HepG2 (cell line): ENCODE measurements at regions not wholly inside any gene's neighbourhood (a gene's known extent, or its start where the extent isn't known, plus 50 kb on each side); places are given as distances from the start of the nearest gene placed in this dataset.

Source experiments
- ATF3 ChIP-seq: sonication (generic); formaldehyde crosslinking; IDR thresholded peaks from 2 replicates; pipeline ENCODE4 v1.4.0; 2020; ENCODE audit warnings: missing genetic modification reagents
- FOSL2 ChIP-seq: sonication (generic); formaldehyde crosslinking; IDR thresholded peaks from 2 replicates; pipeline ENCODE4 v1.4.0; 2020; ENCODE audit warnings: missing genetic modification reagents
- FOXK2 ChIP-seq: fragments of 450-650 bp; IDR thresholded peaks from 2 replicates; pipeline ENCODE4 v1.6.1; 2016
- GLI4 ChIP-seq: sonication (generic); formaldehyde crosslinking; IDR thresholded peaks from 2 replicates; pipeline ENCODE4 v1.5.1; 2020; ENCODE audit warnings: missing genetic modification reagents, mild to moderate bottlenecking, moderate library complexity, borderline replicate concordance
- MEIS2 ChIP-seq: sonication (generic); formaldehyde crosslinking; IDR thresholded peaks from 2 replicates; pipeline ENCODE4 v1.9.0; 2021; ENCODE audit warnings: mild to moderate bottlenecking, missing genetic modification reagents
- NFKBIZ ChIP-seq: IDR thresholded peaks from 2 replicates; pipeline ENCODE4 v1.6.1; 2018; ENCODE audit warnings: missing genetic modification reagents, missing compliant biosample characterization
- RXRA ChIP-seq: sonication (generic); formaldehyde crosslinking; IDR thresholded peaks from 2 replicates; pipeline ENCODE4 v1.5.1; 2020; ENCODE audit warnings: missing genetic modification reagents
- SCMH1 ChIP-seq: sonication (generic); formaldehyde crosslinking; IDR thresholded peaks from 2 replicates; pipeline ENCODE4 v1.9.0; 2021; ENCODE audit warnings: missing genetic modification reagents, mild to moderate bottlenecking, borderline replicate concordance
- STAG1 ChIP-seq: sonication (generic); formaldehyde crosslinking; IDR thresholded peaks from 2 replicates; pipeline ENCODE4 v1.4.0; 2020; ENCODE audit warnings: missing genetic modification reagents
- TAF1 ChIP-seq: sonication (generic); formaldehyde crosslinking; IDR thresholded peaks from 2 replicates; pipeline ENCODE4 v1.4.0; 2020; ENCODE audit warnings: missing genetic modification reagents
- TFDP1 ChIP-seq: IDR thresholded peaks from 2 replicates; pipeline ENCODE4 v1.6.1; 2016; ENCODE audit warnings: missing compliant biosample characterization, missing genetic modification reagents, borderline replicate concordance
- TP53 ChIP-seq: sonication (generic); formaldehyde crosslinking; conservative IDR thresholded peaks from 2 replicates; pipeline ENCODE4 v1.4.0; 2020; ENCODE audit warnings: missing genetic modification reagents
- ZBTB38 ChIP-seq: sonication (generic); formaldehyde crosslinking; IDR thresholded peaks from 2 replicates; pipeline ENCODE4 v1.5.1; 2020; ENCODE audit warnings: mild to moderate bottlenecking, missing genetic modification reagents
- ZBTB46 ChIP-seq: sonication (generic); formaldehyde crosslinking; IDR thresholded peaks from 2 replicates; pipeline ENCODE4 v1.4.0; 2020; ENCODE audit warnings: mild to moderate bottlenecking, missing genetic modification reagents, borderline replicate concordance
- ZNF207 ChIP-seq: fragments of 450-650 bp; IDR thresholded peaks from 2 replicates; pipeline ENCODE4 v1.6.1; 2016; ENCODE audit warnings: antibody characterized with exemption, borderline replicate concordance
- ZNF773 ChIP-seq: sonication (generic); formaldehyde crosslinking; IDR thresholded peaks from 2 replicates; pipeline ENCODE4 v1.4.0; 2020; ENCODE audit warnings: missing genetic modification reagents, borderline replicate concordance
- ZNF790 ChIP-seq: sonication (generic); formaldehyde crosslinking; IDR thresholded peaks from 2 replicates; pipeline ENCODE4 v1.8.0; 2022; ENCODE audit warnings: missing genetic modification reagents, mild to moderate bottlenecking, borderline replicate concordance
- TF ChIP-seq, protein P1 (sequence below): IDR thresholded peaks from 2 replicates; pipeline ENCODE4 v1.6.1; 2016; ENCODE audit warnings: missing genetic modification reagents, missing compliant biosample characterization
- TF ChIP-seq, protein P2 (sequence below): sonication (generic); formaldehyde crosslinking; IDR thresholded peaks from 2 replicates; pipeline ENCODE4 v1.4.0; 2020; ENCODE audit warnings: low read depth, mild to moderate bottlenecking, missing genetic modification reagents
- TF ChIP-seq, protein P3 (sequence below): IDR thresholded peaks from 2 replicates; pipeline ENCODE4 v1.6.1; 2016; ENCODE audit warnings: mild to moderate bottlenecking
- TF ChIP-seq, protein P4 (sequence below): sonication (generic); formaldehyde crosslinking; conservative IDR thresholded peaks from 2 replicates; pipeline ENCODE4 v1.8.1; 2023; ENCODE audit warnings: missing genetic modification reagents

DNA sequence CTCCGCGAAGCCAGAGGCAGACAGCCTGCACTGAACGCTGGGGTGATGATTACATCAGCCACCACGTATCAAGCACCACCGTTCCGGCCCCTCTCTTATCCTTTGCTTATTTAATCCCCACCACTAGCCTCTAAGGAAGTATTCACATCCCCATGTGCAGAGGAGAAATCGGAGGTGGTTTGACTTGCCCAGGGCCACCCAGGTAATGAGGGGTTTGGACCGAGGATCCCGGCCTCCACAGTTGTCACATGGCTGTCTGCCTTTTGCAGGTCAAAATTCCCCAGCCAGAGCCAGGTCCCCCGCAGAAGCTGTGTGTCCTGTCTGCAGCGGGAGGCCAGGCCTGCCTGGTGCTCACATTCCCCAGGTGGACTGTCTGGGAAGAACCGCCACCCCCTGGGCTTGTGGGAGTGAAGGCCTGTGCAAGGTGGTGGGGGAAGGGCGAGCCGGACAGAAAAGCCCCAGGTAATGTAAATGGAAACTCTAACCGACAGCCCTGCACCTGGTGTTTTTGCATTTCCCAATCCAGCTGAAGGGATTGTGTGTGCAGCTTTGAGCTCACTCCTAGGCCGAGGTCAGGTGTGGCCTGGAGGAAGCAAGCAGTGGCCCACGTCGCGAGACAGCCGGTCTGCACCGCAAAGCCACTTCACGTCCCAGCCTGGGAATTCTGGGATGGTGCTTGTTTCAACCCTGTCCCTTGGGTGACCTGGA is 108.5 kb upstream of the ID2 start (continued):
- TF ChIP-seq, protein P1, sequence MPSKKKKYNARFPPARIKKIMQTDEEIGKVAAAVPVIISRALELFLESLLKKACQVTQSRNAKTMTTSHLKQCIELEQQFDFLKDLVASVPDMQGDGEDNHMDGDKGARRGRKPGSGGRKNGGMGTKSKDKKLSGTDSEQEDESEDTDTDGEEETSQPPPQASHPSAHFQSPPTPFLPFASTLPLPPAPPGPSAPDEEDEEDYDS = no peak
- TF ChIP-seq, protein P2, sequence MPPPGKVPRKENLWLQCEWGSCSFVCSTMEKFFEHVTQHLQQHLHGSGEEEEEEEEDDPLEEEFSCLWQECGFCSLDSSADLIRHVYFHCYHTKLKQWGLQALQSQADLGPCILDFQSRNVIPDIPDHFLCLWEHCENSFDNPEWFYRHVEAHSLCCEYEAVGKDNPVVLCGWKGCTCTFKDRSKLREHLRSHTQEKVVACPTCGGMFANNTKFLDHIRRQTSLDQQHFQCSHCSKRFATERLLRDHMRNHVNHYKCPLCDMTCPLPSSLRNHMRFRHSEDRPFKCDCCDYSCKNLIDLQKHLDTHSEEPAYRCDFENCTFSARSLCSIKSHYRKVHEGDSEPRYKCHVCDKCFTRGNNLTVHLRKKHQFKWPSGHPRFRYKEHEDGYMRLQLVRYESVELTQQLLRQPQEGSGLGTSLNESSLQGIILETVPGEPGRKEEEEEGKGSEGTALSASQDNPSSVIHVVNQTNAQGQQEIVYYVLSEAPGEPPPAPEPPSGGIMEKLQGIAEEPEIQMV (CRISPR knock-in tag) = peak; percentile 28; the same call in 1 of the 2 replicates
- no peak for TF ChIP-seq SCMH1 (CRISPR knock-in tag)
- peak; percentile 55; the same call in 1 of the 2 replicates for TF ChIP-seq ZBTB46 (CRISPR knock-in tag)
- no peak for TF ChIP-seq NFKBIZ
- peak; percentile 47; the same call in 1 of the 2 replicates for TF ChIP-seq TAF1 (CRISPR knock-in tag)
- peak; percentile 44; the same call in 1 of the 2 replicates for TF ChIP-seq RXRA (CRISPR knock-in tag)
- TF ChIP-seq FOXK2 = no peak
- TF ChIP-seq FOSL2 (CRISPR knock-in tag) = no peak; the same call in none of the 2 replicates
- no peak for TF ChIP-seq STAG1 (CRISPR knock-in tag)
- TF ChIP-seq, protein P3, sequence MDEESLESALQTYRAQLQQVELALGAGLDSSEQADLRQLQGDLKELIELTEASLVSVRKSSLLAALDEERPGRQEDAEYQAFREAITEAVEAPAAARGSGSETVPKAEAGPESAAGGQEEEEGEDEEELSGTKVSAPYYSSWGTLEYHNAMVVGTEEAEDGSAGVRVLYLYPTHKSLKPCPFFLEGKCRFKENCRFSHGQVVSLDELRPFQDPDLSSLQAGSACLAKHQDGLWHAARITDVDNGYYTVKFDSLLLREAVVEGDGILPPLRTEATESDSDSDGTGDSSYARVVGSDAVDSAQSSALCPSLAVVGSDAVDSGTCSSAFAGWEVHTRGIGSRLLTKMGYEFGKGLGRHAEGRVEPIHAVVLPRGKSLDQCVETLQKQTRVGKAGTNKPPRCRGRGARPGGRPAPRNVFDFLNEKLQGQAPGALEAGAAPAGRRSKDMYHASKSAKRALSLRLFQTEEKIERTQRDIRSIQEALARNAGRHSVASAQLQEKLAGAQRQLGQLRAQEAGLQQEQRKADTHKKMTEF (CRISPR knock-in tag) = no peak
- no peak for TF ChIP-seq ZNF207
- TF ChIP-seq TP53 = no peak
- peak; percentile 25; the same call in 1 of the 2 replicates for TF ChIP-seq TFDP1 (CRISPR knock-in tag)
- peak; percentile 10; the same call in 1 of the 2 replicates for TF ChIP-seq ATF3
- TF ChIP-seq, protein P4, sequence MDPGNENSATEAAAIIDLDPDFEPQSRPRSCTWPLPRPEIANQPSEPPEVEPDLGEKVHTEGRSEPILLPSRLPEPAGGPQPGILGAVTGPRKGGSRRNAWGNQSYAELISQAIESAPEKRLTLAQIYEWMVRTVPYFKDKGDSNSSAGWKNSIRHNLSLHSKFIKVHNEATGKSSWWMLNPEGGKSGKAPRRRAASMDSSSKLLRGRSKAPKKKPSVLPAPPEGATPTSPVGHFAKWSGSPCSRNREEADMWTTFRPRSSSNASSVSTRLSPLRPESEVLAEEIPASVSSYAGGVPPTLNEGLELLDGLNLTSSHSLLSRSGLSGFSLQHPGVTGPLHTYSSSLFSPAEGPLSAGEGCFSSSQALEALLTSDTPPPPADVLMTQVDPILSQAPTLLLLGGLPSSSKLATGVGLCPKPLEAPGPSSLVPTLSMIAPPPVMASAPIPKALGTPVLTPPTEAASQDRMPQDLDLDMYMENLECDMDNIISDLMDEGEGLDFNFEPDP (CRISPR knock-in tag) = peak; percentile 97; the same call in 1 of the 2 replicates
- TF ChIP-seq MEIS2 (CRISPR knock-in tag) = no peak
- 0 out of 2 replicates have a peak, but pooled peaks have one; percentile 31 for TF ChIP-seq ZNF790 (CRISPR knock-in tag)
- TF ChIP-seq ZNF773 (CRISPR knock-in tag) = no peak
- TF ChIP-seq GLI4 (CRISPR knock-in tag) = no peak; the same call in none of the 2 replicates
- no peak for TF ChIP-seq ZBTB38
